ENCODE measurements at regions not wholly inside any gene's neighbourhood (a gene's known extent, or its start where the extent isn't known, plus 50 kb on each side); places are given as distances from the start of the nearest gene placed in this dataset.

GRCh38 chr20:12331236-12331635 is 413.5 kb downstream of the BTBD3 start:
- TF ChIP-seq FOXM1 (IDR thresholded peaks at IDR 0.05; ENCODE audit: borderline replicate concordance) (no peak), BHLHE40 (IDR thresholded peaks at IDR 0.05; ENCODE audit: borderline replicate concordance) (no peak), ARNT (IDR thresholded peaks at IDR 0.05) (no peak), FOXK2 (IDR thresholded peaks at IDR 0.05) (no peak), SUZ12 (IDR thresholded peaks at IDR 0.05) (no peak), ZNF384 (IDR thresholded peaks at IDR 0.05) (no peak), FOXA1 (IDR thresholded peaks at IDR 0.05) (no peak), SP1 (IDR thresholded peaks at IDR 0.05) (no peak), TARDBP (IDR thresholded peaks at IDR 0.05) (no peak), LEF1 (IDR thresholded peaks at IDR 0.05; ENCODE audit: borderline replicate concordance) (no peak), CTBP1 (IDR thresholded peaks at IDR 0.05; ENCODE audit: borderline replicate concordance) (no peak), HDGF (IDR thresholded peaks at IDR 0.05; ENCODE audit: borderline replicate concordance) (no peak)

All from HEK293T (cell line).